Nephron progenitor cell (in vitro differentiated cells): ENCODE measurements at regions not wholly inside any gene's neighbourhood (a gene's known extent, or its start where the extent isn't known, plus 50 kb on each side); places are given as distances from the start of the nearest gene placed in this dataset.
A peak's percentile ranks its signal among the peaks of the same experiment; 100 is the strongest.

Experiments used
- DNase-seq: peaks from one replicate; pipeline ENCODE4 v3.0.0; 2021
- H3K27ac Mint-ChIP-seq: 2 replicates; pipeline ENCODE4 v1.8.0; 2021; ENCODE audit warnings: mild to moderate bottlenecking, moderate library complexity, mixed read lengths
- H3K27me3 Mint-ChIP-seq: 2 replicates; pipeline ENCODE4 v1.8.0; 2021; ENCODE audit warnings: mild to moderate bottlenecking, low read depth, mixed read lengths; ENCODE audit not compliant: poor library complexity
- H3K36me3 Mint-ChIP-seq: 2 replicates; pipeline ENCODE4 v1.8.0; 2021; ENCODE audit warnings: low read depth, mixed read lengths
- H3K4me1 Mint-ChIP-seq: 2 replicates; pipeline ENCODE4 v1.8.0; 2021; ENCODE audit warnings: mixed read lengths
- H3K4me3 Mint-ChIP-seq: 2 replicates; pipeline ENCODE4 v1.8.0; 2021; ENCODE audit warnings: mild to moderate bottlenecking, moderate library complexity, mixed read lengths
- H3K9me3 Mint-ChIP-seq: 2 replicates; pipeline ENCODE4 v1.8.0; 2021; ENCODE audit warnings: mild to moderate bottlenecking, moderate library complexity, mixed read lengths
- CTCF ChIP-seq: fragments of 200-600 bp; sonication (generic); IDR thresholded peaks from 2 replicates; pipeline ENCODE4 v1.5.0; 2021; ENCODE audit warnings: antibody characterized with exemption

GRCh38 chr7:25311346-25311745 lies 83.1 kb upstream of the NPVF start:
- Mint-ChIP-seq H3K27me3 (no peaks in the 10 kb centered on the region), H3K4me3 (no peak overlapping the region), H3K27ac (no peak overlapping the region), H3K9me3 (no peaks in the 10 kb centered on the region), H3K4me1 (peaks cover 27% of the 10 kb centered on the region), H3K36me3 (no peaks in the 10 kb centered on the region)
- TF ChIP-seq CTCF: no peak
- DNase-seq: no peak

GRCh38 chr7:25312968-25313367 lies 84.7 kb upstream of the NPVF start:
- TF ChIP-seq CTCF: no peak
- no peaks in the 10 kb centered on the region for H3K9me3 Mint-ChIP-seq
- H3K27me3 Mint-ChIP-seq: no peaks in the 10 kb centered on the region
- H3K27ac Mint-ChIP-seq: no peak overlapping the region
- no peaks in the 10 kb centered on the region for H3K36me3 Mint-ChIP-seq
- no peak overlapping the region for H3K4me3 Mint-ChIP-seq
- DNase-seq: no peak
- H3K4me1 Mint-ChIP-seq: peaks cover 27% of the 10 kb centered on the region

- Mint-ChIP-seq H3K27ac (no peak overlapping the region), H3K4me3 (no peak overlapping the region)
- TF ChIP-seq CTCF: no peak
Observed at GRCh38 chr7:25313526-25313925, 85.2 kb upstream of the NPVF start.

GRCh38 chr7:25314094-25314730 lies 85.9 kb upstream of the NPVF start:
- Mint-ChIP-seq H3K4me3 (no peak overlapping the region), H3K27me3 (no peaks in the 10 kb centered on the region), H3K27ac (peak overlapping the region; percentile 58), H3K9me3 (no peaks in the 10 kb centered on the region), H3K4me1 (peaks cover 27% of the 10 kb centered on the region), H3K36me3 (no peaks in the 10 kb centered on the region)
- DNase-seq: no peak
- TF ChIP-seq CTCF: no peak

More at GRCh38 chr7:25313526-25313925, 85.2 kb upstream of the NPVF start:
- Mint-ChIP-seq H3K36me3 (no peaks in the 10 kb centered on the region), H3K27me3 (no peaks in the 10 kb centered on the region), H3K4me1 (peaks cover 27% of the 10 kb centered on the region), H3K9me3 (no peaks in the 10 kb centered on the region)
- DNase-seq: no peak

GRCh38 chr7:25314731-25315267 lies 86.5 kb upstream of the NPVF start:
- peak overlapping the region; percentile 58 for H3K27ac Mint-ChIP-seq
- DNase-seq: no peak
- no peak overlapping the region for H3K4me3 Mint-ChIP-seq
- H3K36me3 Mint-ChIP-seq: no peaks in the 10 kb centered on the region
- no peaks in the 10 kb centered on the region for H3K27me3 Mint-ChIP-seq
- peaks cover 27% of the 10 kb centered on the region for H3K4me1 Mint-ChIP-seq
- no peaks in the 10 kb centered on the region for H3K9me3 Mint-ChIP-seq
- TF ChIP-seq CTCF: no peak

GRCh38 chr7:25316366-25316765 lies 88.1 kb upstream of the NPVF start:
- no peak overlapping the region for H3K4me3 Mint-ChIP-seq
- H3K36me3 Mint-ChIP-seq: no peaks in the 10 kb centered on the region
- DNase-seq: no peak
- peaks cover 29% of the 10 kb centered on the region for H3K4me1 Mint-ChIP-seq
- H3K27ac Mint-ChIP-seq: no peak overlapping the region
- H3K9me3 Mint-ChIP-seq: no peaks in the 10 kb centered on the region
- TF ChIP-seq CTCF: no peak
- no peaks in the 10 kb centered on the region for H3K27me3 Mint-ChIP-seq
